ENCODE measurements at regions not wholly inside any gene's neighbourhood (a gene's known extent, or its start where the extent isn't known, plus 50 kb on each side); places are given as distances from the start of the nearest gene placed in this dataset.

DNA sequence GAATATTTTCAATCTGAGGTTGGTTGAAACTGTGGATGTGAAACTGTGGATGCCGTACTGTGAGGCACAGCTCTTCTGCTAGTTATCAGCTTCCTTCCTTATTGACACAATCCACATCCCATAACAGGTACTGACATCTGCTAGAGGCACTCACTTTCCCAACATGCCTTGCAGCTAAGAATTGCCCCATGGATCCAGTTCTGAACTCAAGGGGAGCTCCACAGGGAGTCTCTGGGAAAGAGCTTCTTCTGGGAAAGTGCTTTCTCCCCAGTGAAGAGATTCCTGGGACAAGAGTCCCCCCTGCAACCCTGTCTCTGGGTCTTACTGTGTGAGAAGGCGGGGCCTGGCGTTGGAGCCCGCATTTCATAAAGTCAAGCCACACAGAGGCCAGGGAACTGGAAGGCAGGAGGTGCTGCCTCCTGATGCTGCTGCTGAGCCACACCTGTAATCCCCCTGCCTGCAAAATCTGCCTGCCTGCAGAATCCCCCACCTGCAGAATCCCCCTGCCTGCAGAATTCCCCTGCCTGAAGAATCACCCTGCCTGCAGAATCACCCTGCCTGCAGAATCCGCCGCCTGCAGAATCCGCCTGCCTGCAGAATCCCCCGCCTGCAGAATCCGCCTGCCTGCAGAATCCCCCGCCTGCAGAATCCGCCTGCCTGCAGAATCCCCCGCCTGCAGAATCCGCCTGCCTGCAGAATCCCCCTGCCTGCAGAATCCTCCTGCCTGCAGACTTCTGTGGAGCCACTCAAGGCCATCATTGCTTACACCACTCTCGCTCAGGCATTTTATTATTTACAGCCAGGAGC, 305.4 kb downstream of the FOXL1 start:
- Histone ChIP-seq H3K4me1 (ENCODE audit: control insufficient read depth in 4 of 4, insufficient read depth in 4 of 4, low read length in 3 of 4) (no peaks in the 10 kb centered on the region), H3K9ac (ENCODE audit: low read depth in 1 of 2, low read length in 2 of 2) (no peak overlapping the region), H3K27ac (ENCODE audit: low read depth in 1 of 2, low read length in 2 of 2) (no peak overlapping the region), H3K9me3 (ENCODE audit: control insufficient read depth in 4 of 4, low read length in 3 of 4) (no peaks in the 10 kb centered on the region), H3K4me3 (ENCODE audit: low read depth in 1 of 3, low read length in 3 of 3) (no peak overlapping the region), H3K36me3 (ENCODE audit: control insufficient read depth in 4 of 4, insufficient read depth in 3 of 4, low read depth in 1 of 4, low read length in 3 of 4) (no peaks in the 10 kb centered on the region), H3K27me3 (ENCODE audit: control insufficient read depth in 4 of 4, insufficient read depth in 4 of 4, low read length in 3 of 4) (peaks cover 0 to 15% (median 0%) of the 10 kb centered on the region in 4 donors)
- 82% methylated on average over 14 of the region's 14 CpGs for WGBS
- TF ChIP-seq JUND (IDR thresholded peaks at IDR 0.05) (no peak), GABPA (IDR thresholded peaks at IDR 0.05 in 1 of 2, conservative IDR thresholded peaks at IDR 0.05 in 1 of 2) (no peak), YY1 (IDR thresholded peaks at IDR 0.05) (no peak), EGR1 (IDR thresholded peaks at IDR 0.05; ENCODE audit: low read depth in 2 of 2) (no peak), RAD21 (IDR thresholded peaks at IDR 0.05) (no peak), SP1 (IDR thresholded peaks at IDR 0.05) (no peak), FOXA1 (IDR thresholded peaks at IDR 0.05) (no peak), CTCF (IDR thresholded peaks at IDR 0.05; ENCODE audit: low read depth, low read length, missing input control) (no peak), RXRA (IDR thresholded peaks at IDR 0.05) (no peak), FOXA2 (IDR thresholded peaks at IDR 0.05) (no peak), HNF4G (IDR thresholded peaks at IDR 0.05) (no peak), TAF1 (conservative IDR thresholded peaks at IDR 0.05) (no peak), NR2F2 (IDR thresholded peaks at IDR 0.05) (no peak), HNF4A (conservative IDR thresholded peaks at IDR 0.05) (no peak)
- TF ChIP-seq, protein P1, sequence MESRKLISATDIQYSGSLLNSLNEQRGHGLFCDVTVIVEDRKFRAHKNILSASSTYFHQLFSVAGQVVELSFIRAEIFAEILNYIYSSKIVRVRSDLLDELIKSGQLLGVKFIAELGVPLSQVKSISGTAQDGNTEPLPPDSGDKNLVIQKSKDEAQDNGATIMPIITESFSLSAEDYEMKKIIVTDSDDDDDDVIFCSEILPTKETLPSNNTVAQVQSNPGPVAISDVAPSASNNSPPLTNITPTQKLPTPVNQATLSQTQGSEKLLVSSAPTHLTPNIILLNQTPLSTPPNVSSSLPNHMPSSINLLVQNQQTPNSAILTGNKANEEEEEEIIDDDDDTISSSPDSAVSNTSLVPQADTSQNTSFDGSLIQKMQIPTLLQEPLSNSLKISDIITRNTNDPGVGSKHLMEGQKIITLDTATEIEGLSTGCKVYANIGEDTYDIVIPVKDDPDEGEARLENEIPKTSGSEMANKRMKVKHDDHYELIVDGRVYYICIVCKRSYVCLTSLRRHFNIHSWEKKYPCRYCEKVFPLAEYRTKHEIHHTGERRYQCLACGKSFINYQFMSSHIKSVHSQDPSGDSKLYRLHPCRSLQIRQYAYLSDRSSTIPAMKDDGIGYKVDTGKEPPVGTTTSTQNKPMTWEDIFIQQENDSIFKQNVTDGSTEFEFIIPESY (IDR thresholded peaks at IDR 0.05), result no peak
- TF ChIP-seq, protein P2, sequence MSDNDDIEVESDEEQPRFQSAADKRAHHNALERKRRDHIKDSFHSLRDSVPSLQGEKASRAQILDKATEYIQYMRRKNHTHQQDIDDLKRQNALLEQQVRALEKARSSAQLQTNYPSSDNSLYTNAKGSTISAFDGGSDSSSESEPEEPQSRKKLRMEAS (IDR thresholded peaks at IDR 0.05), result no peak
- TF ChIP-seq, protein P3, sequence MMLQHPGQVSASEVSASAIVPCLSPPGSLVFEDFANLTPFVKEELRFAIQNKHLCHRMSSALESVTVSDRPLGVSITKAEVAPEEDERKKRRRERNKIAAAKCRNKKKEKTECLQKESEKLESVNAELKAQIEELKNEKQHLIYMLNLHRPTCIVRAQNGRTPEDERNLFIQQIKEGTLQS (IDR thresholded peaks at IDR 0.05), result no peak
- TF ChIP-seq, protein P4, sequence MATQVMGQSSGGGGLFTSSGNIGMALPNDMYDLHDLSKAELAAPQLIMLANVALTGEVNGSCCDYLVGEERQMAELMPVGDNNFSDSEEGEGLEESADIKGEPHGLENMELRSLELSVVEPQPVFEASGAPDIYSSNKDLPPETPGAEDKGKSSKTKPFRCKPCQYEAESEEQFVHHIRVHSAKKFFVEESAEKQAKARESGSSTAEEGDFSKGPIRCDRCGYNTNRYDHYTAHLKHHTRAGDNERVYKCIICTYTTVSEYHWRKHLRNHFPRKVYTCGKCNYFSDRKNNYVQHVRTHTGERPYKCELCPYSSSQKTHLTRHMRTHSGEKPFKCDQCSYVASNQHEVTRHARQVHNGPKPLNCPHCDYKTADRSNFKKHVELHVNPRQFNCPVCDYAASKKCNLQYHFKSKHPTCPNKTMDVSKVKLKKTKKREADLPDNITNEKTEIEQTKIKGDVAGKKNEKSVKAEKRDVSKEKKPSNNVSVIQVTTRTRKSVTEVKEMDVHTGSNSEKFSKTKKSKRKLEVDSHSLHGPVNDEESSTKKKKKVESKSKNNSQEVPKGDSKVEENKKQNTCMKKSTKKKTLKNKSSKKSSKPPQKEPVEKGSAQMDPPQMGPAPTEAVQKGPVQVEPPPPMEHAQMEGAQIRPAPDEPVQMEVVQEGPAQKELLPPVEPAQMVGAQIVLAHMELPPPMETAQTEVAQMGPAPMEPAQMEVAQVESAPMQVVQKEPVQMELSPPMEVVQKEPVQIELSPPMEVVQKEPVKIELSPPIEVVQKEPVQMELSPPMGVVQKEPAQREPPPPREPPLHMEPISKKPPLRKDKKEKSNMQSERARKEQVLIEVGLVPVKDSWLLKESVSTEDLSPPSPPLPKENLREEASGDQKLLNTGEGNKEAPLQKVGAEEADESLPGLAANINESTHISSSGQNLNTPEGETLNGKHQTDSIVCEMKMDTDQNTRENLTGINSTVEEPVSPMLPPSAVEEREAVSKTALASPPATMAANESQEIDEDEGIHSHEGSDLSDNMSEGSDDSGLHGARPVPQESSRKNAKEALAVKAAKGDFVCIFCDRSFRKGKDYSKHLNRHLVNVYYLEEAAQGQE (IDR thresholded peaks at IDR 0.05), result no peak
- DNase-seq (ENCODE audit: low spot score), result no peak

Data from liver (tissue), 8 donors.